Activated naive CD4-positive, alpha-beta T cell treated with anti-CD3 and anti-CD28 coated beads, Interleukin-2, amount 50 U/mL, for 24 hours (primary cell): ENCODE measurements at regions not wholly inside any gene's neighbourhood (a gene's known extent, or its start where the extent isn't known, plus 50 kb on each side); places are given as distances from the start of the nearest gene placed in this dataset.
"Not testable (repeated sequence)": the region's sequence is repeated elsewhere in the genome, so short reads cannot be mapped to it uniquely, and the experiment has no call there.

Experiments used
- H3K27ac Mint-ChIP-seq: one replicate; pipeline ENCODE4 v1.8.0; 2021; ENCODE audit warnings: mild to moderate bottlenecking, mixed read lengths
- H3K27me3 Mint-ChIP-seq: one replicate; pipeline ENCODE4 v1.8.0; 2021; ENCODE audit warnings: mixed read lengths
- H3K36me3 Mint-ChIP-seq: one replicate; pipeline ENCODE4 v1.8.0; 2021; ENCODE audit warnings: mixed read lengths
- H3K4me1 Mint-ChIP-seq: one replicate; pipeline ENCODE4 v1.8.0; 2021; ENCODE audit warnings: mixed read lengths
- H3K4me3 Mint-ChIP-seq: one replicate; pipeline ENCODE4 v1.8.0; 2021; ENCODE audit warnings: mild to moderate bottlenecking, mixed read lengths
- H3K9me3 Mint-ChIP-seq: one replicate; pipeline ENCODE4 v1.8.0; 2021; ENCODE audit warnings: mixed read lengths

GRCh38 chr18:37846996-37847395, 281.4 kb upstream of the CELF4 start:
- H3K9me3 Mint-ChIP-seq = peaks cover 5% of the 10 kb centered on the region
- no peaks in the 10 kb centered on the region for H3K4me1 Mint-ChIP-seq
- no peak overlapping the region for H3K4me3 Mint-ChIP-seq
- H3K27ac Mint-ChIP-seq = no peak overlapping the region
- H3K36me3 Mint-ChIP-seq = no peaks in the 10 kb centered on the region
- no peaks in the 10 kb centered on the region for H3K27me3 Mint-ChIP-seq

- no peaks in the 10 kb centered on the region for H3K36me3 Mint-ChIP-seq
- no peaks in the 10 kb centered on the region for H3K27me3 Mint-ChIP-seq
- H3K4me3 Mint-ChIP-seq = no peak overlapping the region
- H3K4me1 Mint-ChIP-seq = no peaks in the 10 kb centered on the region
- no peaks in the 10 kb centered on the region for H3K9me3 Mint-ChIP-seq
- no peak overlapping the region for H3K27ac Mint-ChIP-seq
Observed at GRCh38 chr18:37845498-37845897, 279.9 kb upstream of the CELF4 start.

GRCh38 chr18:37844209-37844970, 278.8 kb upstream of the CELF4 start:
- Mint-ChIP-seq H3K9me3 (no peaks in the 10 kb centered on the region), H3K27me3 (no peaks in the 10 kb centered on the region), H3K4me3 (no peak overlapping the region), H3K27ac (no peak overlapping the region), H3K36me3 (no peaks in the 10 kb centered on the region), H3K4me1 (no peaks in the 10 kb centered on the region)

- H3K27ac Mint-ChIP-seq = no peak overlapping the region
- no peak overlapping the region for H3K4me3 Mint-ChIP-seq
- no peaks in the 10 kb centered on the region for H3K27me3 Mint-ChIP-seq
- H3K36me3 Mint-ChIP-seq = no peaks in the 10 kb centered on the region
- H3K9me3 Mint-ChIP-seq = no peaks in the 10 kb centered on the region
- H3K4me1 Mint-ChIP-seq = no peaks in the 10 kb centered on the region
Observed at GRCh38 chr18:37838083-37838482, 272.5 kb upstream of the CELF4 start.

- Mint-ChIP-seq H3K4me1 (no peaks in the 10 kb centered on the region), H3K27me3 (no peaks in the 10 kb centered on the region), H3K9me3 (no peaks in the 10 kb centered on the region), H3K36me3 (no peaks in the 10 kb centered on the region), H3K27ac (no peak overlapping the region), H3K4me3 (no peak overlapping the region)
Observed at GRCh38 chr18:37836071-37836970, 270.7 kb upstream of the CELF4 start.

DNA sequence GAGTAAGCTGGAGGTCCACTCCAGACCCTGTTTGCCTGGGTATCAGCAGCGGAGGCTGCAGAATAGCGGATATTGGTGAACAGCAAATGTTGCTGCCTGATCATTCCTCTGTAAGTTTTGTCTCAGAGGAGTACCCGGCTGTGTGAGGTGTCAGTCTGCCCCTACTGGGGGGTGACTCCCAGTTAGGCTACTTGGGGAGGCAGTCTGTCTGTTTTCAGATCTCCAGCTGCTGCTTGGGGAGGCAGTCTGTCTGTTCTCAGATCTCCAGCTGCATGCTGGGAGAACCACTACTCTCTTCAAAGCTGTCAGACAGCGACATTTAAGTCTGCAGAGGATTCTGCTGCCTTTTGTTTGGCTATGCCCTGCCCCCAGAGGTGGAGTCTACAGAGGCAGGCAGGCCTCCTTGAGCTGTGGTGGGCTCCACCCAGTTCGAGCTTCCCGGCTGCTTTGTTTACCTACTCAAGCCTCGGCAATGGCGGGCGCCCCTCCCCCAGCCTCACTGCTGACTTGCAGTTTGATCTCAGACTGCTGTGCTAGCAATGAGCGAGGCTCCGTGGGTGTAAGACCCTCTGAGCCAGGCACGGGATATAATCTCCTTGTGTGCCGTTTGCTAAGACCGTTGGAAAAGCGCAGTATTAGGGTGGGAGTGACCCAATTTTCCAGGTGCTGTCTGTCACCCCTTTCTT, 266.6 kb upstream of the CELF4 start:
- not testable (repeated sequence) for H3K9me3 Mint-ChIP-seq, H3K4me3 Mint-ChIP-seq, H3K4me1 Mint-ChIP-seq, H3K27me3 Mint-ChIP-seq, H3K36me3 Mint-ChIP-seq, H3K27ac Mint-ChIP-seq

DNA sequence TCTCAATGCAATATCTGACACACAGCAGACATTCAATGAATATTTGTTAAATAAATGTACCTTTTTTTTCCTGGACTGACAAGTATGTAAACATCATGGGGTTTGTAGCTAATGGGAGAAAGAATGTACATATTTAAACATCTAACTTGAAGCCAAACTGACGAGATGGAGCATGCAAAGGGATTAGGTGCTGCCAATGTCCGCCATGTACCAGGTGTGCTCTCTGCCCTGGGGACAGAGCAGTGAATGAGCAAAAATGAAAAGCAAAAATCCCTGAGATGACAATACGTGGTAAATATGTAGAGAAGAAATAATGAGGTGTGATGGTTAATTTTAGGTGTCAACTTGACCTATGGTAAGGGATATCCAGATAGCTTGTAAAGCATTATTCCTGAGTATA, 247.4 kb upstream of the CELF4 start:
- Mint-ChIP-seq H3K4me3 (no peak overlapping the region), H3K9me3 (peaks cover 7% of the 10 kb centered on the region), H3K36me3 (no peaks in the 10 kb centered on the region)

GRCh38 chr18:37805773-37806404, 240.3 kb upstream of the CELF4 start:
- no peaks in the 10 kb centered on the region for H3K36me3 Mint-ChIP-seq
- no peaks in the 10 kb centered on the region for H3K27me3 Mint-ChIP-seq
- no peak overlapping the region for H3K4me3 Mint-ChIP-seq
- H3K27ac Mint-ChIP-seq = no peak overlapping the region
- peaks cover 16% of the 10 kb centered on the region for H3K9me3 Mint-ChIP-seq
- H3K4me1 Mint-ChIP-seq = no peaks in the 10 kb centered on the region

More for the DNA sequence above, 247.4 kb upstream of the CELF4 start:
- Mint-ChIP-seq H3K4me1 (no peaks in the 10 kb centered on the region), H3K27me3 (no peaks in the 10 kb centered on the region), H3K27ac (no peak overlapping the region)

GRCh38 chr18:37796823-37797349, 231.3 kb upstream of the CELF4 start:
- H3K4me3 Mint-ChIP-seq = no peak overlapping the region
- H3K27ac Mint-ChIP-seq = no peak overlapping the region
- H3K4me1 Mint-ChIP-seq = no peaks in the 10 kb centered on the region
- no peaks in the 10 kb centered on the region for H3K36me3 Mint-ChIP-seq
- peaks cover 1% of the 10 kb centered on the region for H3K27me3 Mint-ChIP-seq
- H3K9me3 Mint-ChIP-seq = peaks cover 3% of the 10 kb centered on the region

- H3K4me3 Mint-ChIP-seq = no peak overlapping the region
- H3K27me3 Mint-ChIP-seq = no peaks in the 10 kb centered on the region
- no peaks in the 10 kb centered on the region for H3K36me3 Mint-ChIP-seq
- no peaks in the 10 kb centered on the region for H3K4me1 Mint-ChIP-seq
- H3K9me3 Mint-ChIP-seq = no peaks in the 10 kb centered on the region
- H3K27ac Mint-ChIP-seq = no peak overlapping the region
Observed at GRCh38 chr18:37787452-37787851, 221.9 kb upstream of the CELF4 start.

GRCh38 chr18:37783771-37784170, 218.2 kb upstream of the CELF4 start:
- Mint-ChIP-seq H3K27me3 (no peaks in the 10 kb centered on the region), H3K9me3 (no peaks in the 10 kb centered on the region), H3K27ac (no peak overlapping the region), H3K4me3 (no peak overlapping the region), H3K4me1 (no peaks in the 10 kb centered on the region), H3K36me3 (no peaks in the 10 kb centered on the region)

GRCh38 chr18:37779220-37779619, 213.6 kb upstream of the CELF4 start:
- no peaks in the 10 kb centered on the region for H3K4me1 Mint-ChIP-seq
- peaks cover 1% of the 10 kb centered on the region for H3K27me3 Mint-ChIP-seq
- no peak overlapping the region for H3K27ac Mint-ChIP-seq
- no peaks in the 10 kb centered on the region for H3K9me3 Mint-ChIP-seq
- H3K4me3 Mint-ChIP-seq = no peak overlapping the region
- H3K36me3 Mint-ChIP-seq = no peaks in the 10 kb centered on the region

GRCh38 chr18:37778417-37779165, 213.0 kb upstream of the CELF4 start:
- peaks cover 1% of the 10 kb centered on the region for H3K27me3 Mint-ChIP-seq
- no peak overlapping the region for H3K4me3 Mint-ChIP-seq
- no peaks in the 10 kb centered on the region for H3K36me3 Mint-ChIP-seq
- H3K27ac Mint-ChIP-seq = no peak overlapping the region
- no peaks in the 10 kb centered on the region for H3K4me1 Mint-ChIP-seq
- no peaks in the 10 kb centered on the region for H3K9me3 Mint-ChIP-seq

DNA sequence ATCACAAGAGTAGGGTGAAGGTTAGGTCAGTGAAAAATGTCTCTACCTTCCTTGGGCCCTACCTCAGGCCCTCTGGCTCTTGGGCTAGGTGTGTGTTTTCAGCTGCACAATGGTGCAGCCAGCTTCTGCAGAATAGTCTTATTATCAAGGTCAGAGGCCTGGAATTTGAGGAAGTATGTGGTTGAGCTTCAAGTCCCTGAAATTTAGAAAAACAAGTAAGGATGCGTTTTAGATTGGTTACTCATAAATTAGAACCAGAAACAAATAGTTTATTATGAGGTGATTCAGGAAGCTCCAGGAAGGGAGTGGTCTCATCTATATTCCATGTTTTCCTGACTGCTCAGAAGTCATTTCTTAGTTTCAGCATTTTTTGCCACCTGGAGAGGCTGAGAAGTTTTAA, 204.2 kb upstream of the CELF4 start:
- Mint-ChIP-seq H3K27ac (no peak overlapping the region), H3K4me3 (no peak overlapping the region)

More for the DNA sequence above, 204.2 kb upstream of the CELF4 start:
- Mint-ChIP-seq H3K27me3 (no peaks in the 10 kb centered on the region), H3K4me1 (no peaks in the 10 kb centered on the region), H3K9me3 (no peaks in the 10 kb centered on the region), H3K36me3 (no peaks in the 10 kb centered on the region)
